GM12873 (cell line): ENCODE measurements at regions not wholly inside any gene's neighbourhood (a gene's known extent, or its start where the extent isn't known, plus 50 kb on each side); places are given as distances from the start of the nearest gene placed in this dataset.

Experiments
- TF ChIP-seq, protein P1 (sequence below): IDR thresholded peaks from 2 replicates; pipeline ENCODE4 v1.5.1; 2012; ENCODE audit warnings: low read depth, mild to moderate bottlenecking, moderate library complexity, low read length, control low read depth; ENCODE audit not compliant: insufficient read depth; ENCODE audit errors: missing control alignments

GRCh38 chr2:226447338-226448300 is 352.0 kb downstream of the IRS1 start:
- TF ChIP-seq, protein P1, sequence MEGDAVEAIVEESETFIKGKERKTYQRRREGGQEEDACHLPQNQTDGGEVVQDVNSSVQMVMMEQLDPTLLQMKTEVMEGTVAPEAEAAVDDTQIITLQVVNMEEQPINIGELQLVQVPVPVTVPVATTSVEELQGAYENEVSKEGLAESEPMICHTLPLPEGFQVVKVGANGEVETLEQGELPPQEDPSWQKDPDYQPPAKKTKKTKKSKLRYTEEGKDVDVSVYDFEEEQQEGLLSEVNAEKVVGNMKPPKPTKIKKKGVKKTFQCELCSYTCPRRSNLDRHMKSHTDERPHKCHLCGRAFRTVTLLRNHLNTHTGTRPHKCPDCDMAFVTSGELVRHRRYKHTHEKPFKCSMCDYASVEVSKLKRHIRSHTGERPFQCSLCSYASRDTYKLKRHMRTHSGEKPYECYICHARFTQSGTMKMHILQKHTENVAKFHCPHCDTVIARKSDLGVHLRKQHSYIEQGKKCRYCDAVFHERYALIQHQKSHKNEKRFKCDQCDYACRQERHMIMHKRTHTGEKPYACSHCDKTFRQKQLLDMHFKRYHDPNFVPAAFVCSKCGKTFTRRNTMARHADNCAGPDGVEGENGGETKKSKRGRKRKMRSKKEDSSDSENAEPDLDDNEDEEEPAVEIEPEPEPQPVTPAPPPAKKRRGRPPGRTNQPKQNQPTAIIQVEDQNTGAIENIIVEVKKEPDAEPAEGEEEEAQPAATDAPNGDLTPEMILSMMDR: no peak

GRCh38 chr2:226446406-226447001 is 353.1 kb downstream of the IRS1 start:
- TF ChIP-seq, protein P1: no peak

DNA sequence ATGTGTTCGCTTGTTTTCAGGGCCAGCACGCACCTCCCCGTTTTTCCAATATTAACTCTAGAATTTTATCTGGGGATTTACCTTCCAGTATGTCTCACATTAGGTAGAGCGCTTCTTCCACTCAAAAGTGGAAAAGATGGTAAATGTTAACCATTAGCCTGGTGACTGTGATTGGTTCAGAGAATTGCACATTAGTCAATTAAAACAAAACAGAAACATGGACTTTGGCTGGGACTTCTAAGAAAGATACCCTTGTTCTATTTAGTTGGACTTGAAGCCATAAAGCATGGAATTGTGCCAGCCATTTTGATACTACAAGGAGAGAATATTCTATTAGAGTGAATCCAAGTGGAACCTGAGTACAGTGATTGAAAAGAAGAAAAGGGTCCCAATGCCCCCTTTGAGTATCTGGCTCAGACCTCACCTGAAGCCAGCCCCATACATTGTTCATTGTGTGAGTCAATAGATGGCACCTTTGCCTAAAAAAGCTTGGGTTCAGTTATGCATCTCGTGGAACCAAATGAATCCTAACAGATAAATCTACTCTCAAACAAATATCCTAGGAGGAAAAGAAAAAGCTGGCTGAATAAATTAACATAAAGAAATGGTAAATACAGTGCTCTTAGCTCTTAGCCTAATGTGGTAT is 354.3 kb downstream of the IRS1 start:
- TF ChIP-seq, protein P1: no peak

DNA sequence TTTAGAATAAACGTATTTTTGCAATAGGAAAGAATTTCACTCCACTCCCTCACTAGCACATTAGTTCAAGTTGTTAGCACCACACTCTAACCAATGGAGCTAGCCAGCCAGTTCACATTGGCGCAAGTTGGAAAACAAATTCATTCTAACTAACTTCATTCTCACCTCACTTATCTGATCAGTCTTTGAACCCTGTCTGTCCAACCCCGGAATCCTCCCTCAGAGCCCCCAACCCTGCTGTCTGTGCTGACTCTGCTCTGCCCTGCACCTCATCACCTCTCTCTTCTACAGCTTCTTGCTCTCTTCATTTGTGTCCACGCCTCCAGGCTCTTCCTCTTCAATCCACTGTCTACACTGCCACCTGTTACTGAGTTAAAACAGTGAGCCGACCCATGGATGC is 356.5 kb downstream of the IRS1 start:
- TF ChIP-seq, protein P1: no peak

GRCh38 chr2:226440127-226440918 is 359.3 kb downstream of the IRS1 start:
- TF ChIP-seq, protein P1: no peak

DNA sequence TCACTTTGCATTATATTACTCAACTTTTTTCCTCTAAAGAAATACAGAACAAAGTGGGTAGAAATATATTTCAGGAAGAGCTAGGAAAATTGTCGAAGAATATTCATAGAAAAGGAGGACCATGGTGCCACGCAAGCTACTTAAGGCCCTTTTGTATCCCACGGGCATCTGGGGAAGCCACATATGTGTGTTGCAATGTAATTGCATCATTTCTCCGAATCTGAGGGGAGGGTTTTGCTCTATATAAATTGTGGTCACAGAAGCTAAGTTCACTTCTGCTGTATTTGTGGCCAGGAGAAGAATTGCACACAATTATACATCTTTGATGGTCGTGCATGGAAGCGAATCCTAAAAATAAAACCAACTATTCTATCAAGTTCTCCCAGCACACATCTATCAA is 360.3 kb downstream of the IRS1 start:
- TF ChIP-seq, protein P1: no peak
